Activated naive CD4-positive, alpha-beta T cell treated with anti-CD3 and anti-CD28 coated beads, Interleukin-2, amount 50 U/mL, for 16 hours (primary cell): ENCODE measurements at regions not wholly inside any gene's neighbourhood (a gene's known extent, or its start where the extent isn't known, plus 50 kb on each side); places are given as distances from the start of the nearest gene placed in this dataset.
"Not testable (repeated sequence)": the region's sequence is repeated elsewhere in the genome, so short reads cannot be mapped to it uniquely, and the experiment has no call there.

Source experiments
- DNase-seq: peaks from one replicate; pipeline ENCODE4 v3.0.0-alpha.2; 2020

DNA sequence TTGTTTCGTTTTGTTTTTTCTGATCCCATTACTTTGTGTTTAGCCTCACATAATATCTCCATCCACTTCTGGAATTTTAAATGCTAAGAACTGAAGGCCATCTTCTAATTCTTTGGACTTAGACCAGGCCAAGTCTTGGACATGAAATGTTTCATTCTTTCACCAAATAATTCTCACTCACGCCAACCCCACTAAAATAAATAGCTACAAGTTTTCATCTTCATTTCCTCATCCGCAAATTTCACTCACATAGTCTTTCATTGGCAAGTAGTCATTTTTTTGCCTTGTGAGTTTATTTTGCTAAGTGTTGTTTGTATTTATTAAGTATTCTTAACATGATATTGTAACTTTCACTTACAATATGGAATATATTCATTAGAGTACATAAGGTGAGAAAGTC, 1188.6 kb upstream of the SEMA6A start:
- no peak for DNase-seq

DNA sequence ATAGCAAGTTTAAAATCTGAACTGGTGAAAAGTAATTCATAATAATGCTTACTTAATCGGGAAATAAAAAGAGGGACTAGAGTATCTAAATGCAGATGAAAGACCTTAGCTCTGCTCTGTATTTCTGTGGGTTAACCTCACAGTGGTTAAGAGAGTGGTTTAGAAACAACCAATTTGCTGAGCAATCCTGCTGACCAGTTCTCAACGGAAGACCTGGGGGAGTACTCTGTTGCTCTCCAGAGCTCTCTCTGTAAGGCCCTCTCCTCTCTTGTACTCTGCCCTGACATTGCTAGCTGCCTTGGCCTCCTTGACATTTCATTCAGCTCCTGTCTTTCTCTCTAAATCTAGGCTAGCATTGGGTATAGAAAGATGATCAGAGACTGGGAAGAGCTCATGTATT, 1186.6 kb upstream of the SEMA6A start:
- no peak for DNase-seq

DNA sequence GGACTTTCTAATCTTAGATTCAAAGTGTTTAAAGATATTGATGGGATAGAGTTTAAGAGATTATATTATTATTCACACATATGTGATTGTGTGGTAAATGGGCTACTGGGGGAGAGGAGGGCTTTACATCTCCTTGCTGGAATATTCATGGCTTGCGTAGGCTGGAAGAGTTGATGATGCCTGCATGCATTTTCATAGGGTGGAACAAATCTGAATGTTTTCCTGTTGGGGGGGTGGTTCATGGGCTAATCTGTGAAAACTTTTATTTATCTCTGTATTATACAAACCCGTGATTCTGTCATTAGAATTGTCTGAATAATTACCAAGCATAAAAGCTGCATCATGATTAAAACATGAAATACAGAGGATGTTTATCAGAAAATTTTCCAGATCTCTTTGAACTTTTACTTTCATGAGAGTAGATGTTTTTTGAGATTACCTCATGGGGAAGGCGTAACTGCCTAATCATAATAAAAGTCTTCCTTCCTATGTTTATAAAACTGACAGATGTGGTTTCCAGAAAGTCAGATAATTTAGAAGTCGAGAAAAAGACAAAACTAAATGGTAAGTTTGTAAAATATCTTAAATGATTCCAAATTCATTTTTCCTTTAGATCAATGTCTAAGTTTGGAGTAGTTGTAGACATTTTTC, 1185.4 kb upstream of the SEMA6A start:
- DNase-seq: no peak

DNA sequence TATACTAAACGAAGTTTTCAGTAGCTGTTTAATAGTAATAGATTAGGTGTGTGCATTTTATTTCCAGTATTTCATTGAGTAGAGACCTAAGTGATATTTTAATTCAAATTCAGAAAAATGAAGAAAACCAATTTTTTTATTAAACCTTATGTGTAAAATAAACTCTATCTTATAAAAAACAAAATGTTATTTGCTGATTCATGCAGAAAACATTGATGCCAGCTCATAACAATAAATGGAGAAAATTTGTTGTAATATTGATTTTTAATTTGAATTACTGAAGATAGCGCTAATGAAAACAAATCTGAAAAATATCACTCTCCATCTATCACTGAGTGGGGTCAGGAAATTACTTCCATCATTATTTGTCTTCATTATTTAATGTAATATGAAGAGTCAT, 1177.8 kb upstream of the SEMA6A start:
- no peak for DNase-seq

DNA sequence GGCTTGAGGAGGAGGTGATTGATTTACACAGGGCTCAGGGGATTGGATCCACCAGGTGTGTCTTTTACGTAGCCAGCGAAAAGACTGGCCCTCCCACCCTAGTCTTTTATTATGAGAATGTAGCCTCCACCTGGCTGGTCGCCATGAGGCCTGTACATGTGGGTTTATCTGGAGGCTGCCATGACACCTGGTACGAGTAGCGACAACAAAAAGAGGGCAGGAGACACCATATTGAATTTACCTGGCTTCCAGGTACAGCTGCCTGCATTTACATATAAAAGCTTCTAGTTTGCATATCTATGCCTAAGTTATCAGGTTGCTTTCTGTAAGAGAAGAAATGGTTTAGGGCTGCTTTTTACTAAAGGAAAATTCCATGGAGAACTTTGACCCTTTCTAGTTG, 1173.7 kb upstream of the SEMA6A start:
- DNase-seq: no peak

DNA sequence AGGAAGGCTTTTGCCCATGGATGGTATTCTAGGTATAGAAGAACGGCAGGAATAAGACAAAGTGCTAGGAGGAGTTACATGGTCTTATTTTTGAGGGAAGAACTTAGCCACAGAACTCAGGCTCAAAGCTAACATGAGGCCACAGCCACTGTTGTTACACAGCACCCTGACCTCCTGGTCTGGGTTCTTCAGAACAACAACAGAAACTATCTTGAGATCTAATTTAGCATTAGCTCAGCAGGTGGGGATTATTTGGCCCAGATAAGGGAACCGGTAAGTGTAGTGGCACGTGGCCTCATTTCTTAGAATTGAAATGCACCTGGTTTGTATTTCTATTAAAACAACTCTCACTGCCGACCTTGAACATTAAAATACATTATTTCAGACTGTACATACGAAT, 1168.7 kb upstream of the SEMA6A start:
- no peak for DNase-seq

DNA sequence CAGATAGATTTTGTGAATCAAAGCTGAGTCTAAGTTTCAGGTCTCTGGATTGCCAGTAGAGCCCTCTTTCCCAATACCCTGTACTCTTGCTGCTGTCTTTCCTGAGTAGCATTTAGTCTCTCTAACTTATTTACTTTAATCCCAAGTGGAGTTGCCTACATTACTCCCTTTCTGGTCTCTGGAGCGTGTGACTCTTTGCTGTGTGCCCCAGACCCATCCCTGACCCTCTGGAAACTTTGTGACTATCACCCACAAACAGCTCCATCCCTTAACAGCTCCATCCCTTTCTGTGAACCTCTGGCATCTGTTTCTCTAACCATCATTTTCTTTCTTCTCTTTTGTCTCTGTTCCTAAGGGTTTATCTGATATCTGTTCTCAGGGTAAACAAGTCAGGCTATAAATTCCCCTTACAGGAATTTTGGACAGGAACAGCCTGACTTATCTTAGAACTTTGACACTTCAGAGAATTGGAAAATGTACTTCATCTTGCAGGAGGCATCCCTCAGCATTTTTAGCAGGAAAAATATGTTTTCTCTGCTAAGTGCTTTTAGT, 1167.1 kb upstream of the SEMA6A start:
- no peak for DNase-seq

DNA sequence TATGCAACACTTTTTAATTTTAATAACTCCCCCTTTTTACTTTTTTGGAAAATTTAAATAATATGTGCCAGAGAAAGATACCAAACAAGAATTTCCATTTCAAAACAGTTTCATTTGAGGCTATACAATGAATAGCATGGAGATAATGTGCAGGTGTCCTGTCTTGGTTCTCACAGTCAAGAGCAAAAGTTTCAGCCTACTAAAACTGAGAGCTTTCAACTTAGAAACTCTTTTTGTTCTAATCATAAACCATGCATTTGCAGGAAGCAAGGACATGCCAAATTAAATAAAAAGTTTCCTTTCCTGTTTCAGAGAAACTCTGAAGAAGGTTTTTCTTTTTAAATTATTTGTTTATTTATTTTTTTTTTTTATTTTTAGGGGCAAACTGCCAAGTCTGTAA, 1165.6 kb upstream of the SEMA6A start:
- DNase-seq: no peak

DNA sequence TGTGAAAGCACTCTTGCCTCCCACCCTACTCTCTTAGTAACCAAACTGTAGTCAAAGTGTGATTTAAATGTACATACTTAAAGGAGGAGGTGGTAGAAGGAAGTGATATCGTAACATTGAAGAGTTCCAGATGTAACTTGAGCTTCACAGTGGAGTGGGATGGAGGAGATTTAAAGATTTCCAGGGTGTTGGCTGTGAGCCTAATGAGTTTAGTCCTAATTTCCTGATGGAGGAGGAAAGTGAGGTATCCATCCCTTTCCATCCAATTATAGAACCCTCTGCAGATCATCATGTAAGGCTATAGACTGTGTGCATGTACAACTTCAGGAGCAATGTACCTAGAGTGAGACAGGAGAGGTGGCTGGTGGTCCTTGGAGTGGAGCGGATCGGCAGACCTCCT, 1163.9 kb upstream of the SEMA6A start:
- DNase-seq: no peak

DNA sequence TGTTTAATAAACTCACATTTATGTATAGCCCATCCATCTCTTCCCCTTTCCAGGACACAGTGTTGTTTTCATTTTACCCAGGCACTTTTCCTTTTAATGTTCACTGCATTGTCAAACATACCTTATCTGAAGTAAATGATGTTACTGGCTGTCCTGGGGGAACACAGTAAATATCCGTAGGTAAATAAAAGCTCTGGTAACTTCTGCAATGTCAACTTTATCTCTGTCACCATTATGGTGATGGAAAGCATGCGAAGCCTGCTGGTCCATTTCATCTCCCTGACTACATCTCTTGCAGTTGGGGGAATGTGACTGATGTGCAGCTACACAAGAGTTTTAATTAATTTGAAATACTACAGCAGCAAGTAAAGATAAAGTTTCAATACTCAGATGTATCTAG, 1162.1 kb upstream of the SEMA6A start:
- DNase-seq: no peak

DNA sequence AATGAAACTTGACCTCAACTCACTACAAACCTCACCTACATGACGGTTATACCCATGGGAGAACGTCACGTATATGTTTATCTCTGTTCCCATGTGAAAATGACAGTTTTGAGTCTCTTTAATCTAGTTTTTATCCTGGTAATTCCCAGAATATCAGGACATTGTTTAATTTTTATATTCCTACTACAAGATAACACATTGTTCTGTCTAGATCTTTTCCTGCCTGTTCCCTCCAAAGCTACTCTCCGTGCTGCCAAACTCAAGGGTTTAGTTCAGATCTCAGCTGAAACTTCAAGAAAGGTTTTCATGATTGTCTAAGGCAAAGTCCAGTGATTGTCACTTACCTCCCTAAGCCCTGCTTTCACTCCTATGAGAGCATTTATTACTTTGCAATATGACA, 1159.4 kb upstream of the SEMA6A start:
- no peak for DNase-seq

DNA sequence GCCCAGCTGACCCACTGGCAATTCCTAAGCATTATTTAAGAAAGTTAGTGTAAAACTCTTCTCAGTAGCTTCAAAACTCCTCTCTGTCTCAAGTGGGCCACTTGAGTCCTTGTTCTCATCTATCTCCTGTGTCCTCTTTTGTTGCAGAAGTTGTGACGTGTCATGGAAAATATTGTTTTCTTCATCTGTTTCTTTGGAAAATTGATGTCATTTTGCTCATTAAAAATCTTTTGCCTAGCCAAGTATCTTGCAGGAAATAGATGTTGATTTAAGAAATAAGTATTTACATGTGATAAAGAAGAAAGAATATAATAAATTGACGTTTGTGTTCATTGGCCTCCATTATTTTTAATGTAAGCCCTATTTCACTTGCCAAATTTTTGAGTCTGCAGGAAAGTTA, 1158.4 kb upstream of the SEMA6A start:
- DNase-seq: no peak

DNA sequence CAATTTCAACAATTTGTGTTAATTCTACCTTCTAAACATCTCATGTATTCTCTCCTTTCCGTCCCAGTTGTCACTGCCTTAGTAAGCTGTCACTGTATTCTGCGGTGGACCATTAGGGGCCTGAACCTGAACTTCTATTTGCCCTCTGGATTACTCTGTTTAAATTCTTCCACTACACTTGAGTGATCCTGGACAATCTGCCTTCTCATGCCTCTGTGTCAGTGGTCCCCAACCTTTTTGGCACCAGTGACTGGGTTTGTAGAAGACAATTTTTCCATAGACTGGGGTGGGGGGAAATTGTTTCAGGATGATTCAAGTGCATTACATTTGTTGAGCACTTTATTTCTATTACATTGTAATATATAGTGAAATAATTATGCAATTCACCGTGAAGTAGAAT, 1157.6 kb upstream of the SEMA6A start:
- DNase-seq: no peak

DNA sequence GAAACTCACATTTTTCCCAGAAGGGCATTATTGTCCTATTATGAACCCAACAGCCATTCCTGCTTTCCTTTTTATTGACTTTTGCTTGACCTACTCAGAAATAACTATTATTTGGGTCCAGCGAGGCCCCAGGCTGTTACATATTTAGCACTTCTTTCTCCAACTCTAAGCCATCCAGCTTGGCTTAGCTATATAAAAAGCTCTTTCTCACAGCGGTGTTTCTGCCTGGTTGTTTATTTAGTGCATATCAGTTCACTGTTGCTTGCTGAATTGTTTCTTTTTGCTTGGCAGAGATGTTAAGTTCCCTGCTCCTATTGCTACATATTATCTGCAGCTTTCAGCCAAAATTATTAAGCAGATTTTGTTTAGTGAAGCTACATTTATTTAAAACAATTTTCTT, 1156.8 kb upstream of the SEMA6A start:
- no peak for DNase-seq

DNA sequence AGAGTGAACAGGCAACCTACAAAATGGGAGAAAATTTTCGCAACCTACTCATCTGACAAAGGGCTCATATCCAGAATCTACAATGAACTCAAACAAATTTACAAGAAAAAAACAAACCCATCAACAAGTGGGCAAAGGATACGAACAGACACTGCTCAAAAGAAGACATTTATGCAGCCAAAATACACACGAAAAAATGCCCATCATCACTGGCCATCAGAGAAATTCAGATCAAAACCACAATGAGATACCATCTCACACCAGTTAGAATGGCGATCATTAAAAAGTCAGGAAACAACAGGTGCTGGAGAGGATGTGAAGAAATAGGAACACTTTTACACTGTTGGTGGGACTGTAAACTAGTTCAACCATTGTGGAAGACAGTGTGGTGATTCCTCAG, 1146.2 kb upstream of the SEMA6A start:
- DNase-seq: not testable (repeated sequence)

DNA sequence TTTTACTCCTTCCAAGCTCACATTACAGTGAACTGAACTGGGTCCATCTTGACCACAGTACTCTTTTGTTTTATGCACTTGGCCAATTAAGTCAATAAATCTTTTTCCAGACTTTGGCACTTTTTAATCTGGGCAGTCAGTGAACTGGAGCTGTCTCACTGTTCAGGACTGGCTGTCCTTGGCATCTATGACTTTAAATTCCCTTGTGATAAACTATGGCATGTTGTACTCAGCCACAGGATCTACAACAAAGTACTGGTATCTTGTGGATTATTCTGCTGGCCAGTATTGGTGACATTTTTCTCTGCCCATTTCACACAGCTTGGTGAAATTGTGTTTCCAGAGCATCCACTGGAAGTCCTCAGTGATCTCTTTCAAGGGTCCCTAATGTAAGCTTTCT, 1144.8 kb upstream of the SEMA6A start:
- DNase-seq: no peak

DNA sequence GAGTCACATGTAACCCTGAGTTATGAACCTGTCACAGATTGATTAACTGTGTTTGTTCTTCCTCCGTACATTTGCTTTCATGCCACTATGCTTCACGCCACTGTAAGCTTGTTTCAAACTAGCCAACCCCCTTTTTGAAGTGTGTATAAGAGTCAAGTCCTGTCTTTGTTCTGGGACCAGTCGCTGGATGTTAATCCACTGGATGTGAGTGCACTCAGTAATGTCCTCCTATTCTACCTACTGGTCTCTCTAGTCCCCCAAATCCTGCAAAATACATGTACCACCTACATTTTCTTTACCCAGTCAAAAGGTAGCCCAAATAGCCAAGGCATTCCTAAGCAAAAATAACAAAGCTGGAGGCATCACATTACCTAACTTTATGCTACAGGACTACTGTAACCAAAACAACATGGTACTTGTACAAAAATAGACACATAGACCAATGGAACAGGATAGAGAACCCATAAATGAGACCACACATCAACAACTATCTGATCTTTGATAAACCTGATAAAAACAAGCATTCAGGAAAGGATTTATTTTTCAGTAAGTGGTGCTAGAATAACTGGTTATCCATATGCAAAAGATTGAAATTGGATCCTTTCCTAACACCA, 1139.1 kb upstream of the SEMA6A start:
- DNase-seq: no peak

DNA sequence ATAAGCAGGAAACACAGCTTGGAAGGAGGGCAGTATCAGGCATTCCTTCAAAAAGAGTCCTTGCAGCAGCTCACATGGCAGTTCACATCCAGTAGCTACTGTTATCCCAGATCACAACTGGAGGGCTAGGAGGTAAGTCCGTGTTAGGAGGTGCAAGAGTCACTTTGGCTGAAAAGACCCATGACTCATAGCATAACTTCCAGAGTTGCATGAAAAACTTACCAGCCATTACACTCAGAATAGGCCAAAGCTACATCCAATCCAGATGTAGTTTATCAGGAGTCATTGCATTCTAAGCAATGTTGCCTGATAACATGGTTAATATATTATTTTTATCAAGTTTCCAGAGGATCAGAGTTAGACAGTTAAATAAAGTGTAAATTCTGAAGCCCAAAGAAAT, 1126.4 kb upstream of the SEMA6A start:
- no peak for DNase-seq

DNA sequence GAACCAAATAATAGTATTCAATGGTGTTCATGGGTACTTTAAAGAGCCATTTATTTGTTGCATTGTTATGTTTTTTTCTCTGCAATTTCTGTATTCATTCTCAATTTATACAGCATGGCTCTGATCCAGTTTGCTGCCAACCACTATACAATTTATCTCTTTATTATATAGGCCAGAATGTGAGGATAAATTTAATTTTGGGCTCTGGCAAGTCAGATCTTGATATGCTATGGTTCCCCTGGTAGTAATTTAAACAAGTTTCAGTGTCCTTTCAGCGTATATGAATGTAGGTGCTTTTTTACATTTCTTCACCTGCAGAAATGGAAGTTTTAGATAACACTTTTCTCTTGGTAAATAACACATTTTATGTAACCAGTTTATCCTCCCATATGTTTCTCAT, 1118.0 kb upstream of the SEMA6A start:
- DNase-seq: no peak

DNA sequence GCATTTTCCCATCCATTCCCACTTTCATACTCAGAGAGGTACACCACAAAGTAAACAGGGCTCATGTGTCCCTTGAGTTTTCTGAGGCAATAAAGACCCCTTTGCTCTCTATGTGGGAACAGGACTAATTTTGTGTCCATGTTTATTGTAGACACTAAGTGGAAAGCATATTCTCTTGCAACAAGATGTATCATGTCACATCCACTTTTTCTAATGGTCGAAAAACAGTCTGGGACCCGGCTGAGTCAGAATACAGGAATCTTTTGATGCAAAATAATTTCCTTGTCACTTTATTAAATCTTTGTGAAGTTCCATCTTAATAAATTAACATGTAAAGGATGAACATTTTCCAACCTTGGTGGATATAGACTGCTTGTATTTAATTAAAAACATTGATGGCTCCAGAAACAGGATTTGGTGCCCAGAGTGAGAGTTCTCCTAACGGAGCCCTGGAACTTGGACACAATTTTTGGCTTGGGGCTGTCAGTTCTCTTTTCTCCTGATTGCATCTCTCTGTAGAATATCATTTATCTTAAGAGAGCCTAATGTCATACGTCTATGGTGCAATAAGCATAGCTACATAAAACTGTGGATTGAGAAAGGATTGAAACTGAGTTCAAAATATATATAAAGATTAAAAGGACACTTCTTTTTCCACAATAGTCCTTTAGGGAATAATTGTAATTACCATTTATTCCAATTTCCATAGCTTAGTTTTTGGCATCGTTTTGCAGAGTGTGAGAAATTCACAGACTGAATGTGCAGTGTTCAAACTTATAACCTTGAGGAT, 1116.7 kb upstream of the SEMA6A start:
- DNase-seq: no peak

DNA sequence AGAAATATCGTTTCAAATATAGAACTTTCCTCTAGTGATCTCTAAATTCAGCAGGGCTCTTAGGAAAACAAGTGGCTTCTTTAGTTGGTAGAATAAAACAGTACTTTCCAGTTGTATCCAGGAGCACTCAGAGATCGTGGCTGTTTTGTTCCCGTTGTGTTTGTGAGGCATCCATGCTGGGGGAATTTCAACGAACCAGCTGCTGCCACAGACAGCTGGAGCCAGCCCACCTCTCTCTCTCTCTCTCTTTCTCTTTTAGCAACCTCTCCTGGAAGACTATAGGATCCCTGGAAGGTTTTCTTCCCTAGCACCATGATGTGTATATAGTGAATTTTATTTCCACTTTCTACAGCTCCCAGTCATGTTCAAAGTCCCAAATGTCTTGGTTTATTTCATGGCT, 1116.0 kb upstream of the SEMA6A start:
- no peak for DNase-seq

DNA sequence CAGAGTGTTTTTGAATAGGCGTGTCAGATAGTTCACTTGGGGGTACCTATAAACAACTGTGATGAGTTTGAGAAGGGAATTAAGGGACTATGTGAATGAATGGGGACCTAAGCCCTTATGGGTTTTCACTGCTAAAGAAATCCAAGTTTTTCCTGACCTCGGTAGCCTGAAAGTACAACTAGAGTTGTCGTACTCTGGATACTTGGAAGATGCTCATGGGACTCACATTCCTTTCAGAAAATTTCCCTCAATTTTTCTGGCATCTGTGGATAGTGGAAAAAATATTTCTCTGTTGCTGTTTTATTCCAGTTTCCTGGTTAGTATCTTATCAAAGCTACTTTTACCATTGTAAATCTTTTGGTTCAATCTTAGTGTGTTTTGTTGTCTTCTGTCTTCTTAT, 1112.3 kb upstream of the SEMA6A start:
- no peak for DNase-seq

DNA sequence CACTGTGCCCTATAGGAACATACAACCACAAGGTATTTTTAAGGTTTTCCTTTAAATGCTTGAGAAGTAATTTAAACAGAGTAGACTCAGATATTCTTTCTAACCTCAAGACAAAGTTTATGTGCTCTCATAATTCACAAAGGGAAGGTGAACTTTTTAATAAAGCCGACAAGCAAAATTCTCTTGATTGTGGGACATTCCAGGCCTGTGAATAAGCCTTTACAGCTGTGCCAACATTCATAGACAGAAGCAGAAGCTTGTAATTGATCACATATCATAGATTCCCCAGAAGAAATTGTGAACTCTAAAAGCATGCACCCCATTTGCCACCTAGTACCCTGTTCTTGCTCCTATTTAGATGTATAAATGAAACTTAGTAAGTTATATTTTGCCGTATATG, 1107.8 kb upstream of the SEMA6A start:
- DNase-seq: no peak
